ENCODE measurements at regions not wholly inside any gene's neighbourhood (a gene's known extent, or its start where the extent isn't known, plus 50 kb on each side); places are given as distances from the start of the nearest gene placed in this dataset.

DNA sequence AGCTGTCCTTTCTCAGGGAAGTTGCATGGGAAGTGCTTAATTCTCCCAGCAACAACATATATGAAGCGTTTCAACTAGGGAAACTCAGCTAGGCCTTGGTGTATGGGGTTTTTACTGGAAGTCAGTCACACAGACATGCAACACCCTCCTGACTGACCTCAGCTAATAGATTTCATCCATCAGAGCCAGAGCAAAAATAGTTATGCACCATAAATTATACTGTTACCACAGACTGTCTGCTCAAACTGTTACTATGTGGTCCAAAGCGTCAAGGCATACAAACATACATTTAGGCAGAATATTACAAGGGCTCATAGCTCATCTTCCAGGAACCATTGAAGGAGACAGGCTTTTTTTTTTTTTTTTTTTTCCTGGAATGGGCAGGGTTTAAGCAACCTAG lies 417.9 kb downstream of the ANKRD7 start (continued):
- TF ChIP-seq, protein P1, sequence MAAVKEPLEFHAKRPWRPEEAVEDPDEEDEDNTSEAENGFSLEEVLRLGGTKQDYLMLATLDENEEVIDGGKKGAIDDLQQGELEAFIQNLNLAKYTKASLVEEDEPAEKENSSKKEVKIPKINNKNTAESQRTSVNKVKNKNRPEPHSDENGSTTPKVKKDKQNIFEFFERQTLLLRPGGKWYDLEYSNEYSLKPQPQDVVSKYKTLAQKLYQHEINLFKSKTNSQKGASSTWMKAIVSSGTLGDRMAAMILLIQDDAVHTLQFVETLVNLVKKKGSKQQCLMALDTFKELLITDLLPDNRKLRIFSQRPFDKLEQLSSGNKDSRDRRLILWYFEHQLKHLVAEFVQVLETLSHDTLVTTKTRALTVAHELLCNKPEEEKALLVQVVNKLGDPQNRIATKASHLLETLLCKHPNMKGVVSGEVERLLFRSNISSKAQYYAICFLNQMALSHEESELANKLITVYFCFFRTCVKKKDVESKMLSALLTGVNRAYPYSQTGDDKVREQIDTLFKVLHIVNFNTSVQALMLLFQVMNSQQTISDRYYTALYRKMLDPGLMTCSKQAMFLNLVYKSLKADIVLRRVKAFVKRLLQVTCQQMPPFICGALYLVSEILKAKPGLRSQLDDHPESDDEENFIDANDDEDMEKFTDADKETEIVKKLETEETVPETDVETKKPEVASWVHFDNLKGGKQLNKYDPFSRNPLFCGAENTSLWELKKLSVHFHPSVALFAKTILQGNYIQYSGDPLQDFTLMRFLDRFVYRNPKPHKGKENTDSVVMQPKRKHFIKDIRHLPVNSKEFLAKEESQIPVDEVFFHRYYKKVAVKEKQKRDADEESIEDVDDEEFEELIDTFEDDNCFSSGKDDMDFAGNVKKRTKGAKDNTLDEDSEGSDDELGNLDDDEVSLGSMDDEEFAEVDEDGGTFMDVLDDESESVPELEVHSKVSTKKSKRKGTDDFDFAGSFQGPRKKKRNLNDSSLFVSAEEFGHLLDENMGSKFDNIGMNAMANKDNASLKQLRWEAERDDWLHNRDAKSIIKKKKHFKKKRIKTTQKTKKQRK (IDR thresholded peaks at IDR 0.05; ENCODE audit: low read depth, low read length), result no peak
- TF ChIP-seq NR2F1 (conservative IDR thresholded peaks at IDR 0.05), result no peak
- TF ChIP-seq, protein P2, sequence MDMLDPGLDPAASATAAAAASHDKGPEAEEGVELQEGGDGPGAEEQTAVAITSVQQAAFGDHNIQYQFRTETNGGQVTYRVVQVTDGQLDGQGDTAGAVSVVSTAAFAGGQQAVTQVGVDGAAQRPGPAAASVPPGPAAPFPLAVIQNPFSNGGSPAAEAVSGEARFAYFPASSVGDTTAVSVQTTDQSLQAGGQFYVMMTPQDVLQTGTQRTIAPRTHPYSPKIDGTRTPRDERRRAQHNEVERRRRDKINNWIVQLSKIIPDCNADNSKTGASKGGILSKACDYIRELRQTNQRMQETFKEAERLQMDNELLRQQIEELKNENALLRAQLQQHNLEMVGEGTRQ (IDR thresholded peaks at IDR 0.05; ENCODE audit: borderline replicate concordance, low read depth, low read length), result no peak

DNA sequence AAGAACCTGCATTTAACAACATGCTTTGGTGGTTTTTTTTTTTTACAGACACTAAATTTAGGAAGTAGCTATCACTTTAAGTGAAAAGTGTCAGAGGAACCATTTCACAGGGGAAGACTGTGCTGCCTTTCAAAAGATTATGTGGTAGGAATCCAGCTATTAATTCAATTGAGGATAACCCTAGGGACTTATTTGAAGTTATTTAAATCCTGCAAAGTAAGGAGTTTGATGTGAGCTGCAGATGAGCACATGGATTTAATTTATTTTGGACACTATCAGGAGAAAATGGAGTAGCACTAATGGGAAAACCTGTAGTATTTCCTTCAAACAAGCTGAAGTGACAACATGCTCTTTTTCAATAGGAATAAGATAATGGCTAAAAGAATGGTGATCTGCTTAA lies 419.8 kb downstream of the ANKRD7 start:
- POLR2A ChIA-PET, result interaction anchor here (0.7 kb wide), 1 partner anchor 760 kb away, joined by 3 read pairs; no protein-coding TSS in a partner anchor
- in situ Hi-C loops (cut with MboI) (no loop called here), intact Hi-C loops (cut with micrococcal nuclease; ENCODE audit: unreplicated experiment) (no loop called here)
- Histone ChIP-seq H3K4me1 (ENCODE audit: control insufficient read depth, insufficient read depth, low read length) (no peaks in the 10 kb centered on the region), H2AFZ (ENCODE audit: control insufficient read depth, low read depth, low read length) (no peak overlapping the region), H3K4me3 (no peak overlapping the region), H3K27ac (ENCODE audit: control insufficient read depth, insufficient read depth) (no peak overlapping the region), H3K27me3 (replicated peaks in 1 of 2; ENCODE audit: control insufficient read depth in 2 of 2, insufficient read depth in 2 of 2, low read length in 1 of 2) (no peaks in the 10 kb centered on the region), H3K36me3 (ENCODE audit: control insufficient read depth in 2 of 2, insufficient read depth in 2 of 2, low read length in 1 of 2) (no peaks in the 10 kb centered on the region), H3K4me2 (ENCODE audit: control insufficient read depth, insufficient read depth) (no peak overlapping the region), H3K79me2 (ENCODE audit: control insufficient read depth, insufficient read depth, low read length) (no peaks in the 10 kb centered on the region), H4K20me1 (ENCODE audit: control insufficient read depth, insufficient read depth) (no peaks in the 10 kb centered on the region), H3K9ac (ENCODE audit: control insufficient read depth, insufficient read depth, low read length) (no peak overlapping the region), H3K9me3 (replicated peaks; ENCODE audit: control insufficient read depth, insufficient read depth, low read length) (no peaks in the 10 kb centered on the region)
- SMC1A ChIA-PET (ENCODE audit: uncharacterized antibody, unreplicated experiment), result interaction anchor here (1.1 kb wide), 1 partner anchor 9 kb away, joined by 3 read pairs; no protein-coding TSS in a partner anchor
- no TSS peak for BruUV-seq (replicated peaks)
- FAIRE-seq, result no peak
- RAD21 ChIA-PET (ENCODE audit: unreplicated experiment), result no interaction called here
- no peak for DNase-seq (ENCODE audit: low read depth, low spot score)
- no peak for ATAC-seq
- TF ChIP-seq NR2F1 (conservative IDR thresholded peaks at IDR 0.05) (no peak), BRCA1 (IDR thresholded peaks at IDR 0.05; ENCODE audit: low read depth, low read length) (no peak), HDGF (IDR thresholded peaks at IDR 0.05) (no peak), TARDBP (IDR thresholded peaks at IDR 0.05; ENCODE audit: borderline replicate concordance) (no peak), RELA (IDR thresholded peaks at IDR 0.05; ENCODE audit: borderline replicate concordance, partially characterized antibody) (no peak), SREBF1 (IDR thresholded peaks at IDR 0.05; ENCODE audit: low read length) (no peak), SPI1 (IDR thresholded peaks at IDR 0.05; ENCODE audit: borderline replicate concordance, insufficient read depth, low read depth, low read length) (no peak), IRF4 (IDR thresholded peaks at IDR 0.05; ENCODE audit: low read depth, low read length) (no peak), RBBP5 (conservative IDR thresholded peaks at IDR 0.05) (no peak), NR2C1 (IDR thresholded peaks at IDR 0.05) (no peak), ZNF274 (IDR thresholded peaks at IDR 0.05; ENCODE audit: insufficient read depth, insufficient read length) (no peak), SP1 (IDR thresholded peaks at IDR 0.05; ENCODE audit: low read depth, low read length) (no peak)
- TF ChIP-seq, protein P3, sequence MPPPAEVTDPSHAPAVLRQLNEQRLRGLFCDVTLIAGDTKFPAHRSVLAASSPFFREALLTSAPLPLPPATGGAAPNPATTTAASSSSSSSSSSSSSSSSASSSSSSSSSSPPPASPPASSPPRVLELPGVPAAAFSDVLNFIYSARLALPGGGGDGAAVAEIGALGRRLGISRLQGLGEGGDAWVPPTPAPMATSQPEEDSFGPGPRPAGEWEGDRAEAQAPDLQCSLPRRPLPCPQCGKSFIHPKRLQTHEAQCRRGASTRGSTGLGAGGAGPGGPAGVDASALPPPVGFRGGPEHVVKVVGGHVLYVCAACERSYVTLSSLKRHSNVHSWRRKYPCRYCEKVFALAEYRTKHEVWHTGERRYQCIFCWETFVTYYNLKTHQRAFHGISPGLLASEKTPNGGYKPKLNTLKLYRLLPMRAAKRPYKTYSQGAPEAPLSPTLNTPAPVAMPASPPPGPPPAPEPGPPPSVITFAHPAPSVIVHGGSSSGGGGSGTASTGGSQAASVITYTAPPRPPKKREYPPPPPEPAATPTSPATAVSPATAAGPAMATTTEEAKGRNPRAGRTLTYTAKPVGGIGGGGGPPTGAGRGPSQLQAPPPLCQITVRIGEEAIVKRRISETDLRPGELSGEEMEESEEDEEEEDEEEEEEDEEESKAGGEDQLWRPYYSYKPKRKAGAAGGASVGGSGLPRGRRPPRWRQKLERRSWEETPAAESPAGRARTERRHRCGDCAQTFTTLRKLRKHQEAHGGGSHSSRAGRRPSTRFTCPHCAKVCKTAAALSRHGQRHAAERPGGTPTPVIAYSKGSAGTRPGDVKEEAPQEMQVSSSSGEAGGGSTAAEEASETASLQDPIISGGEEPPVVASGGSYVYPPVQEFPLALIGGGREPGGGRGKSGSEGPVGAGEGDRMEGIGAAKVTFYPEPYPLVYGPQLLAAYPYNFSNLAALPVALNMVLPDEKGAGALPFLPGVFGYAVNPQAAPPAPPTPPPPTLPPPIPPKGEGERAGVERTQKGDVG (CRISPR knock-in tag; IDR thresholded peaks at IDR 0.05), result no peak
- CTCF ChIA-PET, result interaction anchor here (0.5 kb wide), 1 partner anchor 97 kb away, joined by 3 read pairs; no protein-coding TSS in a partner anchor
